Endothelial cell of umbilical vein (primary cell): ENCODE measurements at regions not wholly inside any gene's neighbourhood (a gene's known extent, or its start where the extent isn't known, plus 50 kb on each side); places are given as distances from the start of the nearest gene placed in this dataset.

Experiments used
- BruUV-seq: library from RNA; stranded (reverse); fragments of 400-500 nt; replicated peaks from 2 replicates; lab custom pipeline; 2021; lab: Mats Ljungman, UMichigan
- CTCF ChIA-PET: fragments of 300-600, 350-600 bp; sonication (Branson Sonifier 250); formaldehyde crosslinking; loops from one replicate; lab custom pipeline; 2021; ENCODE audit warnings: antibody characterized with exemption, inconsistent platforms; lab: Charles Lee
- POLR2A ChIA-PET: fragments of 300-600, 350-600 bp; sonication (Branson Sonifier 250); formaldehyde crosslinking; loops from one replicate; lab custom pipeline; 2021; ENCODE audit warnings: antibody characterized with exemption, inconsistent platforms; lab: Charles Lee
- DNase-seq: peaks from one replicate; pipeline ENCODE4 v3.0.0-alpha.2; 2011; ENCODE audit warnings: low read depth, low spot score
- FAIRE-seq: peaks from 2 replicates; lab custom pipeline; 2011; peaks lifted over from hg19 to GRCh38; lab: Jason Lieb, UNC
- H2AFZ ChIP-seq: 2 replicates; pipeline ENCODE4 v1.6.0; 2012; ENCODE audit warnings: low read depth, low read length, control low read depth, inconsistent platforms
- H3K27ac ChIP-seq: 2 replicates; pipeline ENCODE4 v1.5.1; 2011; ENCODE audit warnings: low read depth, mild to moderate bottlenecking, control low read depth, low read length, moderate library complexity; ENCODE audit not compliant: insufficient read depth
- H3K27me3 ChIP-seq, 2 experiments: 2 replicates each; pipeline versions ENCODE4 v1.6.0 to v1.6.1; 2011; ENCODE audit warnings: low read length in 2 of 2, mixed read lengths in 1 of 2; ENCODE audit not compliant: control insufficient read depth in 2 of 2, insufficient read depth in 2 of 2
- H3K36me3 ChIP-seq, 2 experiments: 2 replicates in 1 of 2; 3 replicates in 1 of 2; pipeline ENCODE4 v1.5.1; 2011; ENCODE audit warnings: low read length in 2 of 2, mild to moderate bottlenecking in 1 of 2, moderate library complexity in 1 of 2; ENCODE audit not compliant: control insufficient read depth in 2 of 2, insufficient read depth in 2 of 2; ENCODE audit errors: extremely low read depth in 1 of 2
- H3K4me1 ChIP-seq: 3 replicates; pipeline ENCODE4 v1.5.1; 2011; ENCODE audit warnings: mild to moderate bottlenecking, low read length; ENCODE audit not compliant: control insufficient read depth, insufficient read depth; ENCODE audit errors: extremely low read depth
- H3K4me2 ChIP-seq: 2 replicates; pipeline ENCODE4 v1.6.1; 2011; ENCODE audit warnings: low read length, control low read depth, mixed read lengths; ENCODE audit not compliant: insufficient read depth
- H3K4me3 ChIP-seq, 3 experiments: fragments of 200-600 bp in 1 of 3; sonication (generic), shearing (Covaris generic) in 1 of 3; replicated peaks in 1 of 3; 2 replicates each; pipeline ENCODE4 v1.5.1; 2011 to 2016; ENCODE audit warnings: control low read depth in 3 of 3, low read length in 3 of 3, mild to moderate bottlenecking in 2 of 3, inconsistent platforms in 1 of 3, low read depth in 1 of 3, moderate library complexity in 1 of 3; ENCODE audit not compliant: insufficient read depth in 1 of 3
- H3K79me2 ChIP-seq: 2 replicates; pipeline ENCODE4 v1.6.0; 2012; ENCODE audit warnings: low read length, inconsistent platforms; ENCODE audit not compliant: control insufficient read depth, insufficient read depth
- H3K9ac ChIP-seq: replicated peaks from 2 replicates; pipeline ENCODE3; 2011; ENCODE audit warnings: low read length, control low read depth; ENCODE audit not compliant: insufficient read depth; ENCODE audit errors: extremely low read depth
- H3K9me1 ChIP-seq: replicated peaks from 3 replicates; pipeline ENCODE4 v1.6.0; 2011; ENCODE audit warnings: mild to moderate bottlenecking, low read length; ENCODE audit not compliant: control insufficient read depth, insufficient read depth; ENCODE audit errors: extremely low read depth
- H3K9me3 ChIP-seq: replicated peaks from 2 replicates; pipeline ENCODE4 v1.5.1; 2012; ENCODE audit warnings: low read length, inconsistent platforms; ENCODE audit not compliant: control insufficient read depth, insufficient read depth
- H4K20me1 ChIP-seq: replicated peaks from 2 replicates; pipeline ENCODE3; 2011; ENCODE audit warnings: mild to moderate bottlenecking, low read length; ENCODE audit not compliant: control insufficient read depth, insufficient read depth; ENCODE audit errors: extremely low read depth
- CTCF ChIP-seq, 2 donors: IDR thresholded peaks; 1 replicate in 1 of 2; 2 replicates in 1 of 2; pipeline ENCODE4 v1.5.1; 2011; ENCODE audit warnings: low read length in 2 of 2, mild to moderate bottlenecking in 2 of 2, moderate library complexity in 2 of 2, control low read depth in 1 of 2, inconsistent platforms in 1 of 2, low read depth in 1 of 2; ENCODE audit not compliant: insufficient read depth in 1 of 2; ENCODE audit errors: extremely low read depth in 1 of 2
- EZH2 ChIP-seq: IDR thresholded peaks from 2 replicates; pipeline ENCODE4 v1.6.1; 2012; ENCODE audit warnings: borderline replicate concordance, low read depth, mild to moderate bottlenecking, moderate library complexity, low read length, inconsistent platforms; ENCODE audit not compliant: severe bottlenecking
- FOS ChIP-seq: IDR thresholded peaks from 2 replicates; pipeline ENCODE4 v1.6.1; 2011; ENCODE audit warnings: mild to moderate bottlenecking, low read length, moderate library complexity, borderline replicate concordance; ENCODE audit not compliant: insufficient read depth
- GATA2 ChIP-seq: IDR thresholded peaks from 2 replicates; pipeline ENCODE4 v1.7.0; 2011; ENCODE audit warnings: low read depth, mild to moderate bottlenecking, moderate library complexity, mixed read lengths, low read length; ENCODE audit not compliant: insufficient read length, insufficient read depth
- JUN ChIP-seq: IDR thresholded peaks from 2 replicates; pipeline ENCODE4 v1.6.1; 2011; ENCODE audit warnings: borderline replicate concordance, low read depth; ENCODE audit not compliant: insufficient read length, insufficient read depth
- MAX ChIP-seq: IDR thresholded peaks from 2 replicates; pipeline ENCODE4 v1.6.1; 2011; ENCODE audit not compliant: insufficient read depth, insufficient read length
- MYC ChIP-seq: IDR thresholded peaks from one replicate; pipeline ENCODE4 v1.6.1; 2011; ENCODE audit warnings: mild to moderate bottlenecking, low read depth, low read length
- POLR2A ChIP-seq: IDR thresholded peaks from 2 replicates; pipeline ENCODE4 v1.6.1; 2012; ENCODE audit warnings: low read depth, mild to moderate bottlenecking, control low read depth, low read length
- POLR2AphosphoS5 ChIP-seq: IDR thresholded peaks from 2 replicates; pipeline ENCODE4 v1.6.1; 2012; ENCODE audit warnings: low read depth, mild to moderate bottlenecking, control low read depth, low read length, moderate library complexity; ENCODE audit not compliant: insufficient read depth
- dilution Hi-C: fragments of 300-500 bp; cut with MboI; formaldehyde crosslinking; loops from one replicate; pipeline ENCODE4 v1.15.0; 2019; ENCODE audit warnings: low sequenced_read_pairs; ENCODE audit not compliant: extremely low pct_ligation_motif_present
- intact Hi-C: fragments of 100-400 bp; cut with micrococcal nuclease; formaldehyde crosslinking; loops from one replicate; pipeline ENCODE4 v1.10.0; 2022

GRCh38 chr1:190837888-190838287 lies 360.2 kb upstream of the BRINP3 start:
- H3K9me1 ChIP-seq: no peaks in the 10 kb centered on the region
- no peak overlapping the region for H3K4me2 ChIP-seq
- H3K9ac ChIP-seq: no peak overlapping the region
- H3K27ac ChIP-seq: no peak overlapping the region
- no peaks in the 10 kb centered on the region for H3K27me3 ChIP-seq
- no peak overlapping the region for H2AFZ ChIP-seq
- no peaks in the 10 kb centered on the region for H3K9me3 ChIP-seq
- ChIA-PET CTCF (no interaction called here), POLR2A (no interaction called here)
- no peaks in the 10 kb centered on the region for H4K20me1 ChIP-seq
- DNase-seq (no peak), FAIRE-seq (peak; percentile 33)
- dilution Hi-C loops (no loop called here), intact Hi-C loops (no loop called here)
- BruUV-seq: no TSS peak
- no peaks in the 10 kb centered on the region for H3K36me3 ChIP-seq
- no peak for TF ChIP-seq MAX
- TF ChIP-seq MYC: no peak
- TF ChIP-seq EZH2: no peak
- no peak for TF ChIP-seq JUN
- no peaks in the 10 kb centered on the region for H3K4me1 ChIP-seq
- no peaks in the 10 kb centered on the region for H3K79me2 ChIP-seq
- no peak overlapping the region for H3K4me3 ChIP-seq

- Histone ChIP-seq H3K9me1 (no peaks in the 10 kb centered on the region), H3K4me3 (no peak overlapping the region), H4K20me1 (no peaks in the 10 kb centered on the region), H3K79me2 (no peaks in the 10 kb centered on the region), H3K9me3 (no peaks in the 10 kb centered on the region), H3K36me3 (no peaks in the 10 kb centered on the region), H3K27me3 (no peaks in the 10 kb centered on the region), H3K4me2 (no peak overlapping the region), H3K27ac (no peak overlapping the region), H3K9ac (no peak overlapping the region), H2AFZ (no peak overlapping the region), H3K4me1 (no peaks in the 10 kb centered on the region)
- DNase-seq (no peak), FAIRE-seq (no peak)
- POLR2A ChIA-PET: no interaction called here
- no TSS peak for BruUV-seq
- intact Hi-C loops: no loop called here
- CTCF ChIA-PET: no interaction called here
- dilution Hi-C loops: no loop called here
- TF ChIP-seq GATA2 (no peak), POLR2A (no peak), JUN (no peak), MYC (no peak), FOS (no peak), MAX (no peak), POLR2AphosphoS5 (no peak), EZH2 (no peak), CTCF (IDR thresholded peaks at IDR 0.05; ENCODE audit: extremely low read depth in 1 of 2, insufficient read depth in 1 of 2, low read depth in 1 of 2, low read length in 2 of 2) (no peak)
Measured at GRCh38 chr1:190847166-190847565, 369.5 kb upstream of the BRINP3 start.
